Right cardiac atrium (tissue), 5 donors: ENCODE measurements at regions not wholly inside any gene's neighbourhood (a gene's known extent, or its start where the extent isn't known, plus 50 kb on each side); places are given as distances from the start of the nearest gene placed in this dataset.

ENCODE experiments used
- ATAC-seq, 2 donors: fragments of 200-7000 bp; cut with Tn5 transposase; one replicate each; pipeline versions ENCODE4 v1.8.0 to v1.9.1; 2020; ENCODE audit warnings: moderate library complexity in 2 of 2, mild to moderate bottlenecking in 1 of 2
- DNase-seq, 3 donors: peaks; one replicate each; pipeline ENCODE4 v3.0.0-alpha.2; 2020
- H3K27ac ChIP-seq: one replicate; pipeline ENCODE4 v1.5.1; 2013; ENCODE audit warnings: mild to moderate bottlenecking, low read length, control low read depth, moderate library complexity
- H3K27me3 ChIP-seq: one replicate; pipeline ENCODE4 v1.6.1; 2013; ENCODE audit not compliant: control insufficient read depth, insufficient read depth
- H3K4me1 ChIP-seq: one replicate; pipeline ENCODE4 v1.6.1; 2013; ENCODE audit warnings: low read length; ENCODE audit not compliant: control insufficient read depth, insufficient read depth
- H3K4me3 ChIP-seq: one replicate; pipeline ENCODE4 v1.5.1; 2013; ENCODE audit warnings: low read length, control low read depth
- H3K9me3 ChIP-seq: one replicate; pipeline ENCODE4 v1.6.1; 2013; ENCODE audit warnings: low read length; ENCODE audit not compliant: control insufficient read depth
- WGBS: extraction: QIAGEN DNeasy Blood & Tissue Kit; methylation state at CpG from one replicate; pipeline ENCODE4 v1.1.7; 2013; 5-methylcytosine and 5-hydroxymethylcytosine counted together
- intact Hi-C, 4 donors: fragments of 100-400 bp; cut with DNase I; formaldehyde crosslinking; loops; one replicate each; pipeline versions ENCODE4 v1.11.0 to v1.14.0; 2022 to 2023
- donor health status: healthy with polysubstance abuse.
- donor health status: DM: no; HTN: yes; CAD: no.
- donor health status: DM: no; HTN: no; CAD: no.
- donor health status: DM: no; HTN: yes; CAD: no; lungs with severe emphysema.
- donor health status: DM: yes; HTN: yes; CAD: no.

- 8% methylated on average over 51 of the region's 51 CpGs for WGBS
- Histone ChIP-seq H3K4me1 (no peaks in the 10 kb centered on the region), H3K27me3 (no peaks in the 10 kb centered on the region)
Measured at GRCh38 chr10:77710759-77711682, 73.4 kb upstream of the KCNMA1 start.

GRCh38 chr10:77710081-77710551 is 72.5 kb upstream of the KCNMA1 start:
- ATAC-seq: peak in 1 of 2 donors; percentile 25
- no peak for DNase-seq
- no peak overlapping the region for H3K27ac ChIP-seq
- H3K4me3 ChIP-seq: no peak overlapping the region
- 49% methylated on average over 14 of the region's 14 CpGs for WGBS
- no peaks in the 10 kb centered on the region for H3K27me3 ChIP-seq
- intact Hi-C loops: loop anchor here in 1 of 4 donors (5.0 kb wide), 1 partner anchor 538 kb away; no protein-coding TSS in a partner anchor
- no peaks in the 10 kb centered on the region for H3K9me3 ChIP-seq
- no peaks in the 10 kb centered on the region for H3K4me1 ChIP-seq

More at GRCh38 chr10:77710759-77711682, 73.4 kb upstream of the KCNMA1 start:
- ATAC-seq: peak; percentile 95 to 96
- Histone ChIP-seq H3K9me3 (no peaks in the 10 kb centered on the region), H3K27ac (no peak overlapping the region), H3K4me3 (peak overlapping the region; percentile 40)
- peak; percentile 74 to 91 (median 88) for DNase-seq
- intact Hi-C loops: loop anchor here in 1 of 4 donors (5.0 kb wide), 1 partner anchor 539 kb away; no protein-coding TSS in a partner anchor

- H3K27me3 ChIP-seq: peaks cover 3% of the 10 kb centered on the region
- intact Hi-C loops: no loop called here
- H3K4me3 ChIP-seq: no peak overlapping the region
Measured at GRCh38 chr10:77707570-77707969, 70.0 kb upstream of the KCNMA1 start.

GRCh38 chr10:77702166-77702565 is 64.6 kb upstream of the KCNMA1 start:
- DNase-seq (no peak), ATAC-seq (no peak)
- Histone ChIP-seq H3K27ac (no peak overlapping the region), H3K27me3 (peaks cover 3% of the 10 kb centered on the region), H3K9me3 (peaks cover 3% of the 10 kb centered on the region), H3K4me1 (no peaks in the 10 kb centered on the region), H3K4me3 (no peak overlapping the region)
- WGBS: 40% methylated on average over 3 of the region's 3 CpGs
- intact Hi-C loops: no loop called here

More at GRCh38 chr10:77707570-77707969, 70.0 kb upstream of the KCNMA1 start:
- no peaks in the 10 kb centered on the region for H3K4me1 ChIP-seq
- peaks cover 3% of the 10 kb centered on the region for H3K9me3 ChIP-seq
- H3K27ac ChIP-seq: no peak overlapping the region
- ATAC-seq (no peak), DNase-seq (no peak)
- 48% methylated on average over 1 of the region's 1 CpG for whole genome bisulfite sequencing

GRCh38 chr10:77700086-77700485 is 62.5 kb upstream of the KCNMA1 start:
- no peak for ATAC-seq
- peaks cover 3% of the 10 kb centered on the region for H3K9me3 ChIP-seq
- no peak for DNase-seq
- no peak overlapping the region for H3K27ac ChIP-seq
- H3K27me3 ChIP-seq: peaks cover 3% of the 10 kb centered on the region
- 47% methylated on average over 1 of the region's 1 CpG for WGBS
- H3K4me1 ChIP-seq: no peaks in the 10 kb centered on the region
- H3K4me3 ChIP-seq: no peak overlapping the region
- intact Hi-C loops: no loop called here

- DNase-seq (no peak), ATAC-seq (no peak)
- H3K4me1 ChIP-seq: no peaks in the 10 kb centered on the region
- H3K9me3 ChIP-seq: peaks cover 3% of the 10 kb centered on the region
- H3K4me3 ChIP-seq: no peak overlapping the region
- peaks cover 2% of the 10 kb centered on the region for H3K27me3 ChIP-seq
- no peak overlapping the region for H3K27ac ChIP-seq
- intact Hi-C loops: no loop called here
- 66% methylated on average over 1 of the region's 1 CpG for WGBS
Measured at GRCh38 chr10:77699080-77699645, 61.6 kb upstream of the KCNMA1 start.

GRCh38 chr10:77698267-77698931 is 60.8 kb upstream of the KCNMA1 start:
- intact Hi-C loops: no loop called here
- no peaks in the 10 kb centered on the region for H3K4me1 ChIP-seq
- H3K27ac ChIP-seq: no peak overlapping the region
- no peaks in the 10 kb centered on the region for H3K9me3 ChIP-seq
- no peaks in the 10 kb centered on the region for H3K27me3 ChIP-seq
- DNase-seq (no peak), ATAC-seq (no peak)
- WGBS: 87% methylated on average over 5 of the region's 5 CpGs
- H3K4me3 ChIP-seq: no peak overlapping the region

- intact Hi-C loops: no loop called here
- no peaks in the 10 kb centered on the region for H3K9me3 ChIP-seq
- no peaks in the 10 kb centered on the region for H3K4me1 ChIP-seq
- H3K27ac ChIP-seq: no peak overlapping the region
- 91% methylated on average over 10 of the region's 10 CpGs for WGBS
- no peaks in the 10 kb centered on the region for H3K27me3 ChIP-seq
- ATAC-seq (no peak), DNase-seq (no peak)
- no peak overlapping the region for H3K4me3 ChIP-seq
Measured at GRCh38 chr10:77696584-77696983, 59.0 kb upstream of the KCNMA1 start.

- no peak for DNase-seq
- Histone ChIP-seq H3K27me3 (no peaks in the 10 kb centered on the region), H3K9me3 (no peaks in the 10 kb centered on the region), H3K4me1 (no peaks in the 10 kb centered on the region), H3K27ac (no peak overlapping the region), H3K4me3 (no peak overlapping the region)
- 62% methylated on average over 1 of the region's 1 CpG for WGBS
- ATAC-seq: no peak
- intact Hi-C loops: no loop called here
Measured at GRCh38 chr10:77695186-77695585, 57.6 kb upstream of the KCNMA1 start.

GRCh38 chr10:77692782-77693181 is 55.2 kb upstream of the KCNMA1 start:
- WGBS: 64% methylated on average over 3 of the region's 3 CpGs
- DNase-seq (no peak), ATAC-seq (no peak)
- Histone ChIP-seq H3K27me3 (peaks cover 4% of the 10 kb centered on the region), H3K4me3 (no peak overlapping the region), H3K27ac (no peak overlapping the region), H3K4me1 (no peaks in the 10 kb centered on the region), H3K9me3 (no peaks in the 10 kb centered on the region)
- intact Hi-C loops: no loop called here

GRCh38 chr10:77689339-77689738 is 51.7 kb upstream of the KCNMA1 start:
- no peak overlapping the region for H3K27ac ChIP-seq
- peaks cover 4% of the 10 kb centered on the region for H3K27me3 ChIP-seq
- H3K9me3 ChIP-seq: no peaks in the 10 kb centered on the region
- no peak overlapping the region for H3K4me3 ChIP-seq
- intact Hi-C loops: no loop called here
- DNase-seq (no peak), ATAC-seq (no peak)
- H3K4me1 ChIP-seq: no peaks in the 10 kb centered on the region
- WGBS: 64% methylated on average over 5 of the region's 5 CpGs
